PC-3 (cell line): ENCODE measurements at regions not wholly inside any gene's neighbourhood (a gene's known extent, or its start where the extent isn't known, plus 50 kb on each side); places are given as distances from the start of the nearest gene placed in this dataset.

Source experiments
- ATAC-seq: fragments of 200-7000 bp; cut with Tn5 transposase; 2 replicates; pipeline ENCODE4 v1.9.1; 2020; ENCODE audit warnings: mild to moderate bottlenecking, moderate library complexity
- BruUV-seq: library from RNA; stranded (reverse); fragments of 400-500 nt; replicated peaks from 2 replicates; lab custom pipeline; 2021; lab: Mats Ljungman, UMichigan
- CTCF ChIA-PET: fragments of 300-600 bp; sonication (Branson Sonifier 250); formaldehyde crosslinking; loops from one replicate; lab custom pipeline; 2022; ENCODE audit warnings: antibody characterized with exemption; lab: Charles Lee
- POLR2A ChIA-PET: fragments of 300-600 bp; sonication (Branson Sonifier 250); formaldehyde crosslinking; loops from one replicate; lab custom pipeline; 2022; ENCODE audit warnings: antibody characterized with exemption; ENCODE audit not compliant: unreplicated experiment; lab: Charles Lee
- DNase-seq: peaks from one replicate; pipeline ENCODE4 v3.0.0-alpha.2; 2015
- H2AFZ ChIP-seq: fragments of 300-600 bp; sonication (generic); 2 replicates; pipeline ENCODE4 v1.6.0; 2016; ENCODE audit warnings: antibody characterized with exemption, low read length
- H3F3A ChIP-seq: fragments of 300-600 bp; sonication (generic); one replicate; pipeline ENCODE4 v1.6.0; 2017; ENCODE audit warnings: antibody characterized with exemption, low read length, control low read depth, mild to moderate bottlenecking; ENCODE audit not compliant: unreplicated experiment
- H3K27ac ChIP-seq: fragments of 300-600 bp; sonication (generic); 2 replicates; pipeline ENCODE4 v1.5.1; 2016; ENCODE audit warnings: mild to moderate bottlenecking, low read length
- H3K27me3 ChIP-seq: fragments of 300-600 bp; sonication (generic); 2 replicates; pipeline ENCODE4 v1.6.1; 2016; ENCODE audit warnings: low read length, mixed read lengths
- H3K36me3 ChIP-seq: fragments of 300-600 bp; sonication (generic); 2 replicates; pipeline ENCODE4 v1.6.1; 2016; ENCODE audit warnings: low read depth, mixed run types, low read length, mixed read lengths
- H3K4me1 ChIP-seq: fragments of 300-600 bp; sonication (generic); 2 replicates; pipeline ENCODE4 v1.5.1; 2016; ENCODE audit warnings: low read length; ENCODE audit not compliant: insufficient read depth
- H3K4me2 ChIP-seq: fragments of 300-600 bp; sonication (generic); 2 replicates; pipeline ENCODE4 v1.6.0; 2016; ENCODE audit warnings: low read length
- H3K4me3 ChIP-seq: fragments of 300-600 bp; sonication (generic); 2 replicates; pipeline ENCODE4 v1.5.1; 2016; ENCODE audit warnings: mild to moderate bottlenecking, low read length, mixed read lengths
- H3K79me2 ChIP-seq: fragments of 300-600 bp; sonication (generic); 2 replicates; pipeline ENCODE4 v1.6.1; 2017; ENCODE audit warnings: low read length, mixed read lengths
- H3K9ac ChIP-seq: fragments of 300-600 bp; sonication (generic); 2 replicates; pipeline ENCODE4 v1.6.0; 2016; ENCODE audit warnings: mild to moderate bottlenecking, low read length
- H3K9me2 ChIP-seq: fragments of 300-600 bp; sonication (generic); replicated peaks from 2 replicates; pipeline ENCODE4 v1.6.1; 2016; ENCODE audit warnings: mixed run types, low read length, mixed read lengths
- H3K9me3 ChIP-seq: fragments of 300-600 bp; sonication (generic); 2 replicates; pipeline ENCODE4 v1.6.1; 2016; ENCODE audit warnings: low read length, mixed read lengths
- H4K20me1 ChIP-seq: fragments of 300-600 bp; sonication (generic); 2 replicates; pipeline ENCODE4 v1.6.1; 2016; ENCODE audit warnings: low read length, mixed read lengths
- EZH2 ChIP-seq: fragments of 300-600 bp; sonication (generic); IDR thresholded peaks from one replicate; pipeline ENCODE4 v1.6.1; 2017; ENCODE audit warnings: antibody characterized with exemption, mild to moderate bottlenecking, low read length; ENCODE audit not compliant: unreplicated experiment
- EZH2phosphoT487 ChIP-seq: fragments of 300-600 bp; sonication (generic); IDR thresholded peaks from 2 replicates; pipeline ENCODE4 v1.6.1; 2018; ENCODE audit warnings: mild to moderate bottlenecking, antibody characterized with exemption, low read length, borderline replicate concordance
- intact Hi-C: fragments of 100-400 bp; cut with micrococcal nuclease; formaldehyde crosslinking; loops from 2 replicates; pipeline ENCODE4 v1.9.0; 2023
- TF ChIP-seq, protein P1 (sequence below): fragments of 300-600 bp; sonication (generic); conservative IDR thresholded peaks from 2 replicates; pipeline ENCODE4 v1.5.1; 2017; ENCODE audit warnings: antibody characterized with exemption, low read depth, mild to moderate bottlenecking, low read length

DNA sequence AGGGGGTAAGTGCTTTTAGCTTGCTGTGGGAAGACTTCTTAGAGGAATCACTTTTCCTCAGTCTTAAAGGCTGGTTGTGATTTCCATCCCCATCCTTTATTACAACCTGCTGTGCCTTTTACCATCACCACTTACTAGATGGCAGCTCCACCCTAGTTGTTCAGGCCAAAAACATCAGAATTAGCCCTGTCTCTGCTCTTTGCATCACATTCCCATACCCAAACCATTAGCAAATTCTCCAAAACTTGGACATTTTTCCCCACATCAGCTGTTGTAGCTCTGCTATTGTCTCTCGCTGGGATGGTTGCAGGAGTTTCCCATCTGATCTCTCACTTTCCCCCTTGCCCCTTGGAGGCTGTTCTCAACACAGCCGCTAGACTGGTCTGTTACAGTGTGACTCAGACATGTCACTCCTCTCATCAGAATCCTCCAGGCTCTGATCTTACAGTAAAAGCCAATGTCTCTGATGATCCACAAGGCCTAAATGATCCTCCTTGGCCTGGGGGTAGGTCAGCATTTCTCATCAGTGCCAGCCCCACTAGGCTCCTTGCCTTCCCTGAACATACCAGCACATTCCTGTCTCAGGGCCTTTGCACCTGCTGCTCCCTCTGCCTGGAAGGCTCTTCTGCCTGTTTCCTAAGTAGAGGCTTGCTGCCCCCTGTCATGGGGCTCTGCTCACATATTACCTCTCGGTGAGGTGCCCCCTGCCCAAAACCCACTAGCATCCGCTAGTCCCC is 102.5 kb downstream of the BEGAIN start:
- intact Hi-C loops = no loop called here
- TF ChIP-seq EZH2phosphoT487 (no peak), EZH2 (no peak)
- TF ChIP-seq, protein P1, sequence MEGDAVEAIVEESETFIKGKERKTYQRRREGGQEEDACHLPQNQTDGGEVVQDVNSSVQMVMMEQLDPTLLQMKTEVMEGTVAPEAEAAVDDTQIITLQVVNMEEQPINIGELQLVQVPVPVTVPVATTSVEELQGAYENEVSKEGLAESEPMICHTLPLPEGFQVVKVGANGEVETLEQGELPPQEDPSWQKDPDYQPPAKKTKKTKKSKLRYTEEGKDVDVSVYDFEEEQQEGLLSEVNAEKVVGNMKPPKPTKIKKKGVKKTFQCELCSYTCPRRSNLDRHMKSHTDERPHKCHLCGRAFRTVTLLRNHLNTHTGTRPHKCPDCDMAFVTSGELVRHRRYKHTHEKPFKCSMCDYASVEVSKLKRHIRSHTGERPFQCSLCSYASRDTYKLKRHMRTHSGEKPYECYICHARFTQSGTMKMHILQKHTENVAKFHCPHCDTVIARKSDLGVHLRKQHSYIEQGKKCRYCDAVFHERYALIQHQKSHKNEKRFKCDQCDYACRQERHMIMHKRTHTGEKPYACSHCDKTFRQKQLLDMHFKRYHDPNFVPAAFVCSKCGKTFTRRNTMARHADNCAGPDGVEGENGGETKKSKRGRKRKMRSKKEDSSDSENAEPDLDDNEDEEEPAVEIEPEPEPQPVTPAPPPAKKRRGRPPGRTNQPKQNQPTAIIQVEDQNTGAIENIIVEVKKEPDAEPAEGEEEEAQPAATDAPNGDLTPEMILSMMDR = no peak
- H3K4me2 ChIP-seq = no peak overlapping the region
- H2AFZ ChIP-seq = no peak overlapping the region
- ChIA-PET CTCF (no interaction called here), POLR2A (no interaction called here)
- H3K9ac ChIP-seq = no peak overlapping the region
- no peaks in the 10 kb centered on the region for H3K79me2 ChIP-seq
- no peak overlapping the region for H3K27ac ChIP-seq
- H3K9me2 ChIP-seq = no peaks in the 10 kb centered on the region
- no peaks in the 10 kb centered on the region for H3K27me3 ChIP-seq
- no peaks in the 10 kb centered on the region for H3K36me3 ChIP-seq
- H3K4me3 ChIP-seq = no peak overlapping the region
- H4K20me1 ChIP-seq = no peaks in the 10 kb centered on the region
- H3K4me1 ChIP-seq = no peaks in the 10 kb centered on the region
- no peaks in the 10 kb centered on the region for H3F3A ChIP-seq
- BruUV-seq = no TSS peak
- H3K9me3 ChIP-seq = no peaks in the 10 kb centered on the region
- DNase-seq = no peak
- ATAC-seq = no peak

DNA sequence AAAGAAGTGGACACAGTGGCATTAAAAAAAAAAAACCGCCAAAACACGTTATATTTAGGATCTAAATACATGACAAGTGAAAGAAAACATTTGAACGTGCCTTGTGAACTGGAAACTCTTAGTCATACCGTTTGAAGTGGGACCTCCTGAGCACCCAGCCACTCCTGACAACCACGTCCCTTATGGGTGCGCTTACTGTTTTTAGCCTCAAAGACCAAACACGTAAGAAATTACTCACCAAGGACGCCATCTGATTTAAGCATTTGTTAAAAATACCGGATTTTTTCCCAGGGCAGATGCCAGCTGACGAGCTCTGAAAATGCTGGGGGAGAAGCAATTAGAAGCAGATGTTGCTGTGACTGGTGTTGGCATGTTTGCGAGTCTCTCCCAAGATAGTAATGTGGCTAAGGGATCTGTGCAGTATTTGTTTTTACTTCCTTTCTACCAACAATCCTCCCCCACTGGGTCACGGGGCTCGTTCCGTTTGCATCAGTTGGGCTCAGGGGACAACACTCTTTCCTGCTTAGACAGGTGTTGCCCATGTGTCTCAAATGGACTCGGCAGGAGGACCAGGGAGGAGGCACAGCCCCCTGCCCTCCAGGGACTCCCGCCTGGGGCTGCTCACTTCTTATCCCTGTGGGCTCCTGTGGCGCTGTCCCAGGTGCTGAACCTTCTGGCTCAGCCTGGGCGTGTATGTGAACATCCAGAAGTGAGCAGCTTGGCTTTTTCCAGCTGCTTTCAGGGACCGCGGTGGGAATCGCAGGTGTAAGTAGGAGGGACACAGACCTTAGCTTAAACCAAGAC is 101.0 kb downstream of the BEGAIN start:
- ATAC-seq (peak; percentile 69; the same call in 1 of the 2 replicates), DNase-seq (peak; percentile 66)
- Histone ChIP-seq H3K27me3 (no peaks in the 10 kb centered on the region), H3K9me3 (no peaks in the 10 kb centered on the region), H4K20me1 (no peaks in the 10 kb centered on the region), H3K9ac (no peak overlapping the region), H3K4me3 (no peak overlapping the region), H3K79me2 (no peaks in the 10 kb centered on the region), H3K9me2 (no peaks in the 10 kb centered on the region), H3F3A (no peaks in the 10 kb centered on the region), H3K36me3 (no peaks in the 10 kb centered on the region), H3K4me1 (no peaks in the 10 kb centered on the region), H3K4me2 (no peak overlapping the region), H3K27ac (no peak overlapping the region), H2AFZ (no peak overlapping the region)
- no TSS peak for BruUV-seq
- ChIA-PET POLR2A (no interaction called here), CTCF (no interaction called here)
- intact Hi-C loops = no loop called here
- no peak for TF ChIP-seq EZH2
- no peak for TF ChIP-seq EZH2phosphoT487
- TF ChIP-seq, protein P1 = no peak
